GM12878 (cell line): ENCODE measurements at regions not wholly inside any gene's neighbourhood (a gene's known extent, or its start where the extent isn't known, plus 50 kb on each side); places are given as distances from the start of the nearest gene placed in this dataset.

Experiments used
- ATAC-seq: fragments of 200-7000 bp; cut with Tn5 transposase; 3 replicates; pipeline ENCODE4 v1.9.1; 2020; ENCODE audit warnings: mild to moderate bottlenecking, moderate library complexity
- BruUV-seq: library from RNA; stranded (reverse); fragments of 400-500 nt; replicated peaks from 2 replicates; lab custom pipeline; 2021; lab: Mats Ljungman, UMichigan
- CTCF ChIA-PET: fragments of 300-600 bp; sonication (Branson Sonifier 250); formaldehyde crosslinking; extraction: SDS; loops from one replicate; lab custom pipeline; 2021; ENCODE audit warnings: inconsistent platforms; lab: Yijun Ruan, JAX
- POLR2A ChIA-PET: fragments of 350-600 bp; formaldehyde crosslinking; extraction: SDS; loops from one replicate; lab custom pipeline; 2021; ENCODE audit warnings: inconsistent platforms; lab: Charles Lee
- RAD21 ChIA-PET: fragments of 300-600 bp; sonication (Branson Sonifier 250); formaldehyde crosslinking; loops from one replicate; lab custom pipeline; 2023; ENCODE audit warnings: antibody characterized with exemption; ENCODE audit not compliant: unreplicated experiment; lab: Charles Lee
- SMC1A ChIA-PET: fragments of 300-600 bp; sonication (Branson Sonifier 250); formaldehyde crosslinking; loops from one replicate; lab custom pipeline; 2023; ENCODE audit not compliant: unreplicated experiment, uncharacterized antibody; lab: Charles Lee
- DNase-seq: peaks from one replicate; pipeline ENCODE4 v3.0.0-alpha.2; 2011; ENCODE audit warnings: low read depth, low spot score
- FAIRE-seq: peaks from 3 replicates; lab custom pipeline; 2011; peaks lifted over from hg19 to GRCh38; lab: Jason Lieb, UNC
- H2AFZ ChIP-seq: 2 replicates; pipeline ENCODE4 v1.6.0; 2011; ENCODE audit warnings: low read depth, low read length, control low read depth; ENCODE audit not compliant: control insufficient read depth
- H3K27ac ChIP-seq: 2 replicates; pipeline ENCODE4 v1.5.1; 2011; ENCODE audit warnings: control low read depth; ENCODE audit not compliant: control insufficient read depth, insufficient read depth
- H3K27me3 ChIP-seq, 2 experiments: replicated peaks in 1 of 2; 2 replicates each; pipeline versions ENCODE4 v1.6.0 to v1.6.1; 2011; ENCODE audit warnings: low read length in 1 of 2; ENCODE audit not compliant: control insufficient read depth in 2 of 2, insufficient read depth in 2 of 2
- H3K36me3 ChIP-seq, 2 experiments: 2 replicates each; pipeline ENCODE4 v1.5.1; 2011; ENCODE audit warnings: low read length in 1 of 2; ENCODE audit not compliant: control insufficient read depth in 2 of 2, insufficient read depth in 2 of 2
- H3K4me1 ChIP-seq: 2 replicates; pipeline ENCODE4 v1.6.1; 2011; ENCODE audit warnings: mild to moderate bottlenecking, low read length, moderate library complexity, mixed read lengths; ENCODE audit not compliant: control insufficient read depth, insufficient read depth
- H3K4me2 ChIP-seq: 2 replicates; pipeline ENCODE4 v1.6.0; 2011; ENCODE audit warnings: control low read depth; ENCODE audit not compliant: control insufficient read depth, insufficient read depth
- H3K4me3 ChIP-seq: fragments of 200-600 bp; sonication (generic); 2 replicates; pipeline ENCODE4 v1.5.1; 2016
- H3K79me2 ChIP-seq: 2 replicates; pipeline ENCODE4 v1.6.0; 2011; ENCODE audit warnings: low read length; ENCODE audit not compliant: control insufficient read depth, insufficient read depth
- H3K9ac ChIP-seq: 2 replicates; pipeline ENCODE4 v1.8.0; 2011; ENCODE audit warnings: low read length, control low read depth, mixed read lengths; ENCODE audit not compliant: control insufficient read depth, insufficient read depth
- H3K9me3 ChIP-seq: replicated peaks from 3 replicates; pipeline ENCODE4 v1.5.1; 2011; ENCODE audit warnings: mild to moderate bottlenecking, low read length; ENCODE audit not compliant: control insufficient read depth, insufficient read depth
- H4K20me1 ChIP-seq: 2 replicates; pipeline ENCODE4 v1.6.0; 2011; ENCODE audit not compliant: control insufficient read depth, insufficient read depth
- ATF3 ChIP-seq: IDR thresholded peaks from 2 replicates; pipeline ENCODE4 v1.6.1; 2011; ENCODE audit warnings: low read depth, mild to moderate bottlenecking, low read length, moderate library complexity, borderline replicate concordance; ENCODE audit errors: extremely low read depth
- FOS ChIP-seq: IDR thresholded peaks from 3 replicates; pipeline ENCODE4 v1.6.1; 2011; ENCODE audit warnings: borderline replicate concordance; ENCODE audit not compliant: insufficient read length; ENCODE audit errors: extremely low read depth
- FOXM1 ChIP-seq: IDR thresholded peaks from 2 replicates; pipeline ENCODE4 v1.6.1; 2012; ENCODE audit warnings: low read depth, mild to moderate bottlenecking, inconsistent platforms, low read length, moderate library complexity
- GATAD2B ChIP-seq: fragments of 450-650 bp; conservative IDR thresholded peaks from 2 replicates; pipeline ENCODE4 v1.6.1; 2017; ENCODE audit warnings: low read depth, mild to moderate bottlenecking, moderate library complexity
- NFIC ChIP-seq: IDR thresholded peaks from 2 replicates; pipeline ENCODE4 v1.6.1; 2012; ENCODE audit warnings: low read depth, mild to moderate bottlenecking, inconsistent platforms, low read length, moderate library complexity
- POLR2AphosphoS5 ChIP-seq: IDR thresholded peaks from 2 replicates; pipeline ENCODE4 v1.6.1; 2011; ENCODE audit warnings: mild to moderate bottlenecking, low read length, inconsistent platforms
- POU2F2 ChIP-seq: IDR thresholded peaks from 3 replicates; pipeline ENCODE4 v1.6.1; 2011; ENCODE audit warnings: low read depth, mild to moderate bottlenecking, low read length, borderline replicate concordance
- RB1 ChIP-seq: fragments of 450-650 bp; formaldehyde crosslinking; IDR thresholded peaks from 2 replicates; pipeline ENCODE4 v1.6.1; 2017; ENCODE audit warnings: mild to moderate bottlenecking, borderline replicate concordance
- ZBTB40 ChIP-seq: fragments of 450-650 bp; IDR thresholded peaks from 2 replicates; pipeline ENCODE4 v1.6.1; 2016; ENCODE audit warnings: mild to moderate bottlenecking, moderate library complexity, borderline replicate concordance
- ZNF592 ChIP-seq: fragments of 450-650 bp; IDR thresholded peaks from 2 replicates; pipeline ENCODE4 v1.6.1; 2017; ENCODE audit warnings: mild to moderate bottlenecking, moderate library complexity
- ZNF622 ChIP-seq: fragments of 450-650 bp; IDR thresholded peaks from 2 replicates; pipeline ENCODE4 v1.6.1; 2017; ENCODE audit warnings: mild to moderate bottlenecking, inconsistent platforms
- ZSCAN29 ChIP-seq: fragments of 450-650 bp; IDR thresholded peaks from 2 replicates; pipeline ENCODE4 v1.6.1; 2017; ENCODE audit warnings: mild to moderate bottlenecking, moderate library complexity
- WGBS: methylation state at CpG from one replicate; pipeline ENCODE4 v1.1.6; 2016; ENCODE audit warnings: low lambda C conversion rate; ENCODE audit not compliant: insufficient replicate concordance, insufficient coverage; ENCODE audit errors: missing lambda C conversion rate; 5-methylcytosine and 5-hydroxymethylcytosine counted together
- in situ Hi-C: fragments of 300-500 bp; cut with MboI; formaldehyde crosslinking; loops from 9 replicates; pipeline ENCODE4 v1.14.3; 2018; ENCODE audit warnings: mixed read lengths
- intact Hi-C: fragments of 100-400 bp; cut with micrococcal nuclease; formaldehyde crosslinking; loops from one replicate; pipeline ENCODE4 v1.14.2; 2022; ENCODE audit not compliant: unreplicated experiment

- intact Hi-C loops, result no loop called here
- no peaks in the 10 kb centered on the region for H3K79me2 ChIP-seq
- no peak overlapping the region for H3K4me2 ChIP-seq
- no peaks in the 10 kb centered on the region for H4K20me1 ChIP-seq
- no peak for ATAC-seq
- TF ChIP-seq POLR2AphosphoS5 (no peak), RB1 (no peak), FOXM1 (no peak), ZNF622 (no peak), ZSCAN29 (no peak), ZBTB40 (no peak), NFIC (no peak), FOS (no peak), ATF3 (no peak), GATAD2B (no peak), POU2F2 (no peak), ZNF592 (no peak)
- FAIRE-seq, result no peak
- DNase-seq, result no peak
- BruUV-seq, result no TSS peak
- no peaks in the 10 kb centered on the region; the same call in 2 of the 3 replicates for H3K9me3 ChIP-seq
- CTCF ChIA-PET, result interaction anchor here (1.2 kb wide), 1 partner anchor 11 kb away, joined by 5 read pairs; no protein-coding TSS in a partner anchor
- 10% methylated on average over 3 of the region's 3 CpGs for WGBS
- H3K4me3 ChIP-seq, result no peak overlapping the region
- no peak overlapping the region for H2AFZ ChIP-seq
- SMC1A ChIA-PET, result interaction anchor here (1.0 to 2.0 kb wide), 3 partner anchors 13 to 26 kb away, joined by 3 to 5 read pairs (median 3); no protein-coding TSS in a partner anchor
- no peaks in the 10 kb centered on the region for H3K4me1 ChIP-seq
- no peak overlapping the region for H3K27ac ChIP-seq
- in situ Hi-C loops, result no loop called here
- no peaks in the 10 kb centered on the region for H3K27me3 ChIP-seq
- no peak overlapping the region for H3K9ac ChIP-seq
- H3K36me3 ChIP-seq, result no peaks in the 10 kb centered on the region
- RAD21 ChIA-PET, result no interaction called here
- POLR2A ChIA-PET, result no interaction called here
Measured at GRCh38 chr14:97550463-97550862, 753.3 kb downstream of the VRK1 start.
